DND-41 (cell line): ENCODE measurements at regions not wholly inside any gene's neighbourhood (a gene's known extent, or its start where the extent isn't known, plus 50 kb on each side); places are given as distances from the start of the nearest gene placed in this dataset.

Experiments used
- ATAC-seq: fragments of 200-7000 bp; cut with Tn5 transposase; 3 replicates; pipeline ENCODE4 v1.9.1; 2021; ENCODE audit warnings: low read depth; ENCODE audit not compliant: insufficient read depth
- DNase-seq: peaks from one replicate; pipeline ENCODE4 v3.0.0-alpha.2; 2020
- H2AFZ ChIP-seq: 2 replicates; pipeline ENCODE4 v1.6.0; 2012; ENCODE audit warnings: low read depth, low read length
- H3K27ac ChIP-seq: 2 replicates; pipeline ENCODE4 v1.5.1; 2012; ENCODE audit warnings: low read length, inconsistent platforms
- H3K27me3 ChIP-seq: fragments of 200-600 bp; sonication (generic); 2 replicates; pipeline ENCODE4 v1.6.0; 2012; ENCODE audit warnings: low read length, mild to moderate bottlenecking, inconsistent platforms; ENCODE audit not compliant: insufficient read depth, poor library complexity
- H3K36me3 ChIP-seq: 2 replicates; pipeline ENCODE4 v1.5.1; 2012; ENCODE audit warnings: low read length, inconsistent platforms; ENCODE audit not compliant: insufficient read depth
- H3K4me1 ChIP-seq: 2 replicates; pipeline ENCODE4 v1.5.1; 2012; ENCODE audit warnings: mild to moderate bottlenecking, low read length; ENCODE audit not compliant: insufficient read depth
- H3K4me2 ChIP-seq: 2 replicates; pipeline ENCODE4 v1.6.0; 2012; ENCODE audit warnings: mild to moderate bottlenecking, moderate library complexity, low read length, inconsistent platforms; ENCODE audit not compliant: insufficient read depth
- H3K4me3 ChIP-seq, 2 experiments: fragments of 200-600 bp in 1 of 2; shearing (Covaris generic) in 1 of 2; 2 replicates each; pipeline ENCODE4 v1.5.1; 2012 to 2016; ENCODE audit warnings: inconsistent platforms in 2 of 2, low read length in 2 of 2, mild to moderate bottlenecking in 2 of 2, low read depth in 1 of 2, moderate library complexity in 1 of 2
- H3K79me2 ChIP-seq: 2 replicates; pipeline ENCODE4 v1.6.0; 2012; ENCODE audit warnings: low read length, inconsistent platforms; ENCODE audit not compliant: insufficient read depth
- H3K9ac ChIP-seq: 2 replicates; pipeline ENCODE4 v1.6.0; 2012; ENCODE audit warnings: low read depth, mild to moderate bottlenecking, inconsistent platforms, low read length, moderate library complexity
- H3K9me3 ChIP-seq: 2 replicates; pipeline ENCODE4 v1.5.1; 2012; ENCODE audit warnings: low read length, moderate library complexity, mild to moderate bottlenecking, inconsistent platforms; ENCODE audit not compliant: insufficient read depth, severe bottlenecking
- H4K20me1 ChIP-seq: 2 replicates; pipeline ENCODE4 v1.6.0; 2012; ENCODE audit warnings: low read length; ENCODE audit not compliant: insufficient read depth
- EZH2 ChIP-seq: IDR thresholded peaks from 3 replicates; pipeline ENCODE4 v1.6.1; 2012; ENCODE audit warnings: borderline replicate concordance, low read depth, mild to moderate bottlenecking, moderate library complexity, low read length, inconsistent platforms; ENCODE audit not compliant: severe bottlenecking
- TF ChIP-seq, protein P1 (sequence below): IDR thresholded peaks from 2 replicates; pipeline ENCODE4 v1.5.1; 2012; ENCODE audit warnings: borderline replicate concordance, low read length, moderate library complexity, mild to moderate bottlenecking; ENCODE audit not compliant: poor library complexity, severe bottlenecking; ENCODE audit errors: extremely low read depth

DNA sequence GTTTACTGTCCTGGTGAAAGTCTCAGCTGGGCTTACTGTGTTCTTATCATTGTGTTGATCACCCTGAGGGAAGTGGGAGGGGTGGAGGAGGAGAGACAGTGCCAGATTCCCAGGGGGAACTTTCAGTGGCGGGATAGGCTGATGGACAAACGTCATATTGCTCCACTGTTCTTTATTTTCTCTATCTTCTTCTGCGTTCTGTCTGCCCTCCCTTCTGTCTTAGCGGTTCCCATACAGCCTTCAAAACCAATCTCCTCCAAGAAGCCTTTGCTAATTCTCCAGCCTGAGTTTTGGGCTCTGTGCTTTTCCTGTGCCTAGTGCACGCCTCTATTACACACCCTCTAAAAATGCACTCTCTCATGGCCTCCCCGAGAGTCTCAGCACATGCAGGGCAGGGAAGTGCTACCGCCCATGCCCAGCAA is 448.7 kb upstream of the FAT1 start:
- TF ChIP-seq, protein P1, sequence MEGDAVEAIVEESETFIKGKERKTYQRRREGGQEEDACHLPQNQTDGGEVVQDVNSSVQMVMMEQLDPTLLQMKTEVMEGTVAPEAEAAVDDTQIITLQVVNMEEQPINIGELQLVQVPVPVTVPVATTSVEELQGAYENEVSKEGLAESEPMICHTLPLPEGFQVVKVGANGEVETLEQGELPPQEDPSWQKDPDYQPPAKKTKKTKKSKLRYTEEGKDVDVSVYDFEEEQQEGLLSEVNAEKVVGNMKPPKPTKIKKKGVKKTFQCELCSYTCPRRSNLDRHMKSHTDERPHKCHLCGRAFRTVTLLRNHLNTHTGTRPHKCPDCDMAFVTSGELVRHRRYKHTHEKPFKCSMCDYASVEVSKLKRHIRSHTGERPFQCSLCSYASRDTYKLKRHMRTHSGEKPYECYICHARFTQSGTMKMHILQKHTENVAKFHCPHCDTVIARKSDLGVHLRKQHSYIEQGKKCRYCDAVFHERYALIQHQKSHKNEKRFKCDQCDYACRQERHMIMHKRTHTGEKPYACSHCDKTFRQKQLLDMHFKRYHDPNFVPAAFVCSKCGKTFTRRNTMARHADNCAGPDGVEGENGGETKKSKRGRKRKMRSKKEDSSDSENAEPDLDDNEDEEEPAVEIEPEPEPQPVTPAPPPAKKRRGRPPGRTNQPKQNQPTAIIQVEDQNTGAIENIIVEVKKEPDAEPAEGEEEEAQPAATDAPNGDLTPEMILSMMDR: no peak
- TF ChIP-seq EZH2: no peak
- Histone ChIP-seq H3K4me2 (no peak overlapping the region), H3K27me3 (no peaks in the 10 kb centered on the region), H3K79me2 (no peaks in the 10 kb centered on the region), H3K9me3 (no peaks in the 10 kb centered on the region), H3K9ac (no peak overlapping the region), H3K36me3 (no peaks in the 10 kb centered on the region), H3K4me3 (no peak overlapping the region), H3K4me1 (no peaks in the 10 kb centered on the region), H4K20me1 (no peaks in the 10 kb centered on the region), H3K27ac (no peak overlapping the region), H2AFZ (no peak overlapping the region)
- DNase-seq (no peak), ATAC-seq (no peak)

DNA sequence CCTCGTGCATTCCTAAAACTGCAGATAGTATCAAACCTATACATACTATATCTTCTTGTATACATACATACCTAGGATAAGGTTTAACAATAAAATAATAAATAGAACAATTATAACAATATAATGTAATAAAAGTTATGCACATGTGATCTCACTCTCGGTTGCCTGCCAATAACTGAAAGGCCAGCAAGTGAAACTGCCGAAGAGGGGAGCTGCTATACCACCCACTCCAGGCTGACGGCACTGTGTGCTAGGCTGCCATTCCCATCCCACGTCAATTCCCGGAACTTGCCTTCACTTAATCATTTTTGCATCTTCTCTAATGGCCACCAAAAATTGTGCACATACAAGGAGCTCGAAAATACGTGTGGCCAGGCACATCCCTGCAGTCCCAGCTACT is 451.1 kb upstream of the FAT1 start:
- H3K9me3 ChIP-seq: peaks cover 4% of the 10 kb centered on the region
- no peak overlapping the region for H3K27ac ChIP-seq
- H3K4me3 ChIP-seq: no peak overlapping the region
- no peaks in the 10 kb centered on the region for H3K36me3 ChIP-seq
- H3K27me3 ChIP-seq: no peaks in the 10 kb centered on the region
- no peak overlapping the region for H2AFZ ChIP-seq
- H3K79me2 ChIP-seq: no peaks in the 10 kb centered on the region
- no peaks in the 10 kb centered on the region for H3K4me1 ChIP-seq
- TF ChIP-seq, protein P1: no peak
- no peak for TF ChIP-seq EZH2
- no peaks in the 10 kb centered on the region for H4K20me1 ChIP-seq
- DNase-seq (no peak), ATAC-seq (no peak)
- H3K9ac ChIP-seq: no peak overlapping the region
- no peak overlapping the region for H3K4me2 ChIP-seq

DNA sequence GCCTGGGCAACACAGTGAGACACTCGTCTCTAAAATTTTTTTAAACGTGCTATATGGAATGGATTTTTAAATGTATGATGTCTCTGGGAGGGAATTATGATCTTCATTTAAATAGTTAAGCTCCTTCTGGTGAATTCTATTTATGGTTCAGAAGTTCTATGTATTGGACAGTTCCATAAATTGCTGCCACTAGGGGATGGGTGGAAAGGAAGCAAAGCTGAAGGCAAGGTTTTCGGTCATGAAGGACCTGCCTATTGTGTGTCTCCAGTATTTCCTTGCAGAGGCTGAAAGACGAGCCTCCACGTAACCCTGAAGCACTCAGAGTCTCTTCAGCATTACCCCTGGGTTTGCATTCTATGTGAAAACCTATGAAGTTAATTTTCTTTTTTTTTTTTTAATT is 451.5 kb upstream of the FAT1 start:
- Histone ChIP-seq H3K4me1 (no peaks in the 10 kb centered on the region), H3K27me3 (no peaks in the 10 kb centered on the region), H3K4me3 (no peak overlapping the region), H2AFZ (no peak overlapping the region), H3K9ac (no peak overlapping the region), H4K20me1 (no peaks in the 10 kb centered on the region), H3K4me2 (no peak overlapping the region), H3K36me3 (no peaks in the 10 kb centered on the region), H3K79me2 (no peaks in the 10 kb centered on the region), H3K9me3 (peaks cover 4% of the 10 kb centered on the region), H3K27ac (no peak overlapping the region)
- TF ChIP-seq EZH2: no peak
- TF ChIP-seq, protein P1: no peak
- DNase-seq: no peak
- no peak for ATAC-seq

DNA sequence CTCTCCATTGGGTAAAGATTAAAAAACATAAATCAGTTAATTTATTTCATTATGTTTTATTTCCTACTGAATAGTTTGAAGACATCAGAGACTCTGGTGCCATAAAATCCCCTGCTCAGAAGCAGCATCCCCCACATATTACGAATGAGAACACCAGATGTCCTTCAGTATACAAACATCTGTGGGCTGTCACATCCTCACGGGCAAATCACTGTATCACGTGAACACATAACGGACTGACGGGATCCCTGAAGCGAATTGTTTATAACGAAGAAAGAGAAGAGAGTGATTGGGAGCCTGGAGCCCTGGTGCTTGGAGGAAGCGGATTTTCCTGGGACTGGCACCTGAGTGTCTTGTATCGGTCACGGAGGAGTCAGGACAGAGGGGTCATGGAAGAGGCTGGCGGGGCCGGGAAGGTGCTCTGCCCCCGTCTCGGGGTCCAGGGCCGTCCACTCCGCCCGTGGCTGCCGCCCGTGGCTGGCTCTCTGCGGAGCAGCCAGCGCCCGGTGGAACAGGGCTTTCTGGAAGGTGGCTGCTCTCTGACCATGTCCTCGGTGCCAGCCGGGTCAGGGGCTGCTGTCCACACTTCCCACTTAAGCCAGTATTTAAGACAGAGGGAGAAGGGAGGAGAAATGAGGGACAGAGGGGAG is 452.7 kb upstream of the FAT1 start:
- no peak for TF ChIP-seq EZH2
- TF ChIP-seq, protein P1: no peak
- no peak overlapping the region for H3K27ac ChIP-seq
- no peaks in the 10 kb centered on the region for H3K79me2 ChIP-seq
- H4K20me1 ChIP-seq: no peaks in the 10 kb centered on the region
- H3K4me1 ChIP-seq: no peaks in the 10 kb centered on the region
- ATAC-seq (no peak), DNase-seq (no peak)
- no peaks in the 10 kb centered on the region for H3K27me3 ChIP-seq
- no peaks in the 10 kb centered on the region for H3K36me3 ChIP-seq
- no peak overlapping the region for H3K4me3 ChIP-seq
- H2AFZ ChIP-seq: no peak overlapping the region
- no peak overlapping the region for H3K4me2 ChIP-seq
- H3K9me3 ChIP-seq: peaks cover 4% of the 10 kb centered on the region
- no peak overlapping the region for H3K9ac ChIP-seq
